ENCODE measurements at regions not wholly inside any gene's neighbourhood (a gene's known extent, or its start where the extent isn't known, plus 50 kb on each side); places are given as distances from the start of the nearest gene placed in this dataset.

GRCh38 chrX:35700121-35700520, 98.0 kb upstream of the MAGEB16 start:
- TF ChIP-seq, protein P1, sequence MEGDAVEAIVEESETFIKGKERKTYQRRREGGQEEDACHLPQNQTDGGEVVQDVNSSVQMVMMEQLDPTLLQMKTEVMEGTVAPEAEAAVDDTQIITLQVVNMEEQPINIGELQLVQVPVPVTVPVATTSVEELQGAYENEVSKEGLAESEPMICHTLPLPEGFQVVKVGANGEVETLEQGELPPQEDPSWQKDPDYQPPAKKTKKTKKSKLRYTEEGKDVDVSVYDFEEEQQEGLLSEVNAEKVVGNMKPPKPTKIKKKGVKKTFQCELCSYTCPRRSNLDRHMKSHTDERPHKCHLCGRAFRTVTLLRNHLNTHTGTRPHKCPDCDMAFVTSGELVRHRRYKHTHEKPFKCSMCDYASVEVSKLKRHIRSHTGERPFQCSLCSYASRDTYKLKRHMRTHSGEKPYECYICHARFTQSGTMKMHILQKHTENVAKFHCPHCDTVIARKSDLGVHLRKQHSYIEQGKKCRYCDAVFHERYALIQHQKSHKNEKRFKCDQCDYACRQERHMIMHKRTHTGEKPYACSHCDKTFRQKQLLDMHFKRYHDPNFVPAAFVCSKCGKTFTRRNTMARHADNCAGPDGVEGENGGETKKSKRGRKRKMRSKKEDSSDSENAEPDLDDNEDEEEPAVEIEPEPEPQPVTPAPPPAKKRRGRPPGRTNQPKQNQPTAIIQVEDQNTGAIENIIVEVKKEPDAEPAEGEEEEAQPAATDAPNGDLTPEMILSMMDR (IDR thresholded peaks at IDR 0.05) = no peak
- no peak for TF ChIP-seq ZFX (IDR thresholded peaks at IDR 0.05; ENCODE audit: borderline replicate concordance)

Data from 22Rv1 (cell line).